ENCODE measurements at regions not wholly inside any gene's neighbourhood (a gene's known extent, or its start where the extent isn't known, plus 50 kb on each side); places are given as distances from the start of the nearest gene placed in this dataset.

GRCh38 chr1:173403996-173404395 lies 73.1 kb upstream of the PRDX6 start:
- H3K4me3 ChIP-seq: no peak overlapping the region
- intact Hi-C loops (cut with micrococcal nuclease) (no loop called here), in situ Hi-C loops (cut with MboI) (no loop called here)
- no peaks in the 10 kb centered on the region; a peak in 2 of 5 replicates for H3K4me1 ChIP-seq (replicated peaks in 1 of 2; ENCODE audit: control insufficient read depth in 2 of 2, insufficient read depth in 2 of 2, low read length in 2 of 2)
- no peaks in the 10 kb centered on the region for H3K79me2 ChIP-seq (ENCODE audit: control insufficient read depth, insufficient read depth, low read length)
- H3K9me3 ChIP-seq (replicated peaks; ENCODE audit: control insufficient read depth, insufficient read depth, low read depth, low read length): no peaks in the 10 kb centered on the region
- H3K9me1 ChIP-seq (ENCODE audit: control insufficient read depth, insufficient read depth, low read length): no peaks in the 10 kb centered on the region
- POLR2A ChIA-PET: interaction anchor here (0.6 kb wide), 1 partner anchor 43 kb away, joined by 4 read pairs; no protein-coding TSS in a partner anchor
- no peak overlapping the region for H3K27ac ChIP-seq (ENCODE audit: extremely low read depth, low read depth, low read length)
- ATAC-seq (no peak), DNase-seq (ENCODE audit: extremely low read depth in 1 of 4, low spot score in 3 of 4) (no peak), FAIRE-seq (no peak)
- CTCF ChIA-PET (ENCODE audit: low intra/inter-chr PET ratio): no interaction called here
- H3K36me3 ChIP-seq (ENCODE audit: control insufficient read depth, insufficient read depth, low read length): no peaks in the 10 kb centered on the region
- H2AFZ ChIP-seq (ENCODE audit: low read depth, low read length): no peak overlapping the region
- H3K9ac ChIP-seq (ENCODE audit: insufficient read depth in 1 of 2, low read depth in 2 of 2, low read length in 2 of 2): no peak overlapping the region
- no peaks in the 10 kb centered on the region for H4K20me1 ChIP-seq (replicated peaks; ENCODE audit: control insufficient read depth, insufficient read depth, low read length)
- no TSS peak for BruUV-seq (replicated peaks)
- no peaks in the 10 kb centered on the region for H3K27me3 ChIP-seq (ENCODE audit: control insufficient read depth in 2 of 2, insufficient read depth in 2 of 2, low read length in 2 of 2)
- 45% methylated on average over 3 of the region's 3 CpGs for WGBS (ENCODE audit: insufficient coverage, low coverage, missing lambda C conversion rate)
- H3K4me2 ChIP-seq (ENCODE audit: insufficient read depth, low read length): no peak overlapping the region
- TF ChIP-seq ZNF212 (CRISPR knock-in tag; IDR thresholded peaks at IDR 0.05) (no peak), GATA2 (CRISPR knock-in tag; IDR thresholded peaks at IDR 0.05) (no peak), RFX7 (CRISPR knock-in tag; IDR thresholded peaks at IDR 0.05) (no peak), ARID3A (IDR thresholded peaks at IDR 0.05; ENCODE audit: borderline replicate concordance, low read depth, low read length) (no peak), FOXP1 (CRISPR knock-in tag; IDR thresholded peaks at IDR 0.05) (no peak), ZNF707 (CRISPR knock-in tag; conservative IDR thresholded peaks at IDR 0.05) (no peak), MBD1 (CRISPR knock-in tag; IDR thresholded peaks at IDR 0.05) (no peak), GABPA (tag; conservative IDR thresholded peaks at IDR 0.05; ENCODE audit: low read depth) (no peak), NFYB (IDR thresholded peaks at IDR 0.05; ENCODE audit: extremely low read depth, insufficient read length) (no peak), TAF1 (IDR thresholded peaks at IDR 0.05; ENCODE audit: control insufficient read depth, extremely low read depth, insufficient read depth, low read length, severe bottlenecking) (no peak), SP2 (IDR thresholded peaks at IDR 0.05; ENCODE audit: extremely low read depth, low read depth, low read length, poor library complexity, severe bottlenecking) (no peak), MLX (CRISPR knock-in tag; conservative IDR thresholded peaks at IDR 0.05) (no peak), HNRNPLL (IDR thresholded peaks at IDR 0.05; ENCODE audit: low read depth, low read length, poor library complexity, severe bottlenecking) (no peak), BDP1 (IDR thresholded peaks at IDR 0.05; ENCODE audit: insufficient read depth, insufficient read length) (no peak), DEAF1 (CRISPR knock-in tag; IDR thresholded peaks at IDR 0.05) (no peak), ZNF436 (CRISPR knock-in tag; IDR thresholded peaks at IDR 0.05) (no peak)
